CD4-positive, CD25-positive, alpha-beta regulatory T cell (primary cell): ENCODE measurements at regions not wholly inside any gene's neighbourhood (a gene's known extent, or its start where the extent isn't known, plus 50 kb on each side); places are given as distances from the start of the nearest gene placed in this dataset.

Experiments
- ATAC-seq, 2 donors: fragments of 150-1000 bp; cut with Tn5 transposase; one replicate each; pipeline ENCODE4 v1.10.0; 2021; ENCODE audit warnings: low read depth in 2 of 2, moderate number of reproducible peaks in 2 of 2, moderate library complexity in 1 of 2
- DNase-seq, 3 donors: peaks; one replicate each; pipeline versions ENCODE4 v3.0.0 to v3.0.0-alpha.2; 2012 to 2022; ENCODE audit warnings: mixed read lengths in 1 of 3
- H3K27ac ChIP-seq: one replicate; pipeline ENCODE4 v1.7.0; 2013; ENCODE audit warnings: mild to moderate bottlenecking, low read length; ENCODE audit not compliant: insufficient read depth, poor library complexity, severe bottlenecking
- H3K27me3 ChIP-seq: one replicate; pipeline ENCODE4 v1.7.0; 2013; ENCODE audit warnings: low read length; ENCODE audit not compliant: control insufficient read depth, insufficient read depth
- H3K36me3 ChIP-seq: one replicate; pipeline ENCODE4 v1.7.0; 2013; ENCODE audit warnings: mild to moderate bottlenecking, low read length, moderate library complexity; ENCODE audit not compliant: control insufficient read depth, insufficient read depth
- H3K4me1 ChIP-seq: 2 replicates; pipeline ENCODE4 v1.7.0; 2013; ENCODE audit warnings: mild to moderate bottlenecking, low read length; ENCODE audit not compliant: insufficient read depth, control insufficient read depth, poor library complexity, severe bottlenecking
- H3K4me3 ChIP-seq: one replicate; pipeline ENCODE4 v1.7.0; 2013; ENCODE audit warnings: low read depth, mild to moderate bottlenecking, low read length, moderate library complexity
- H3K9me3 ChIP-seq, 2 experiments: 1 replicate in 1 of 2; 2 replicates in 1 of 2; pipeline ENCODE4 v1.7.0; 2013; ENCODE audit warnings: low read length in 2 of 2, mild to moderate bottlenecking in 1 of 2, moderate library complexity in 1 of 2; ENCODE audit not compliant: control insufficient read depth in 2 of 2
- H3K27ac Mint-ChIP-seq, 3 donors: one replicate each; pipeline ENCODE4 v1.8.0; 2020 to 2022; ENCODE audit warnings: mild to moderate bottlenecking in 3 of 3, mixed read lengths in 3 of 3, moderate library complexity in 2 of 3
- H3K27me3 Mint-ChIP-seq: one replicate; pipeline ENCODE4 v1.8.0; 2022; ENCODE audit warnings: mild to moderate bottlenecking, mixed read lengths
- H3K36me3 Mint-ChIP-seq: one replicate; pipeline ENCODE4 v1.8.0; 2020; ENCODE audit warnings: mixed read lengths
- H3K4me1 Mint-ChIP-seq, 4 donors: one replicate each; pipeline ENCODE4 v1.8.0; 2020 to 2022; ENCODE audit warnings: mixed read lengths in 4 of 4, mild to moderate bottlenecking in 1 of 4
- H3K4me3 Mint-ChIP-seq, 4 donors: one replicate each; pipeline ENCODE4 v1.8.0; 2020 to 2022; ENCODE audit warnings: mild to moderate bottlenecking in 4 of 4, mixed read lengths in 4 of 4, moderate library complexity in 3 of 4
- H3K9me3 Mint-ChIP-seq, 7 donors: one replicate each; pipeline ENCODE4 v1.8.0; 2020 to 2022; ENCODE audit warnings: mixed read lengths in 7 of 7, mild to moderate bottlenecking in 3 of 7, moderate library complexity in 2 of 7

- Mint-ChIP-seq H3K36me3 (no peaks in the 10 kb centered on the region), H3K27me3 (no peaks in the 10 kb centered on the region)
- H3K27me3 ChIP-seq: no peaks in the 10 kb centered on the region
Measured at GRCh38 chr3:144553301-144553700, 581.7 kb downstream of the DIPK2A start.

GRCh38 chr3:144554889-144555288 is 583.3 kb downstream of the DIPK2A start:
- Mint-ChIP-seq H3K27ac (no peak overlapping the region), H3K36me3 (no peaks in the 10 kb centered on the region), H3K9me3 (no peaks in the 10 kb centered on the region), H3K27me3 (no peaks in the 10 kb centered on the region), H3K4me1 (no peaks in the 10 kb centered on the region), H3K4me3 (no peak overlapping the region)
- no peak for ATAC-seq
- Histone ChIP-seq H3K27me3 (no peaks in the 10 kb centered on the region), H3K27ac (no peak overlapping the region), H3K4me1 (no peaks in the 10 kb centered on the region), H3K36me3 (no peaks in the 10 kb centered on the region), H3K4me3 (no peak overlapping the region), H3K9me3 (no peaks in the 10 kb centered on the region)
- no peak for DNase-seq

More at GRCh38 chr3:144553301-144553700, 581.7 kb downstream of the DIPK2A start:
- Histone ChIP-seq H3K36me3 (no peaks in the 10 kb centered on the region), H3K4me3 (no peak overlapping the region), H3K9me3 (no peaks in the 10 kb centered on the region), H3K27ac (no peak overlapping the region), H3K4me1 (no peaks in the 10 kb centered on the region)
- Mint-ChIP-seq H3K27ac (no peak overlapping the region), H3K9me3 (no peaks in the 10 kb centered on the region), H3K4me3 (no peak overlapping the region), H3K4me1 (no peaks in the 10 kb centered on the region)
- ATAC-seq: no peak
- DNase-seq: no peak

- no peaks in the 10 kb centered on the region for H3K36me3 ChIP-seq
- no peaks in the 10 kb centered on the region for H3K4me1 Mint-ChIP-seq
- no peaks in the 10 kb centered on the region for H3K27me3 Mint-ChIP-seq
- H3K4me3 Mint-ChIP-seq: no peak overlapping the region
- H3K27ac Mint-ChIP-seq: no peak overlapping the region
- no peak overlapping the region for H3K27ac ChIP-seq
- H3K9me3 ChIP-seq: no peaks in the 10 kb centered on the region
- H3K36me3 Mint-ChIP-seq: no peaks in the 10 kb centered on the region
- ATAC-seq (no peak), DNase-seq (no peak)
- no peak overlapping the region for H3K4me3 ChIP-seq
- H3K27me3 ChIP-seq: no peaks in the 10 kb centered on the region
- H3K9me3 Mint-ChIP-seq: peaks cover 0 to 2% (median 0%) of the 10 kb centered on the region in 7 donors
- H3K4me1 ChIP-seq: no peaks in the 10 kb centered on the region
Measured at GRCh38 chr3:144556392-144556791, 584.8 kb downstream of the DIPK2A start.

- no peaks in the 10 kb centered on the region for H3K27me3 Mint-ChIP-seq
- H3K27me3 ChIP-seq: no peaks in the 10 kb centered on the region
- no peak overlapping the region for H3K4me3 ChIP-seq
- no peaks in the 10 kb centered on the region for H3K9me3 ChIP-seq
- H3K36me3 Mint-ChIP-seq: no peaks in the 10 kb centered on the region
- DNase-seq (no peak), ATAC-seq (no peak)
- no peak overlapping the region for H3K27ac ChIP-seq
- H3K36me3 ChIP-seq: no peaks in the 10 kb centered on the region
- H3K4me3 Mint-ChIP-seq: no peak overlapping the region
- H3K4me1 Mint-ChIP-seq: no peaks in the 10 kb centered on the region
- no peak overlapping the region for H3K27ac Mint-ChIP-seq
- H3K4me1 ChIP-seq: no peaks in the 10 kb centered on the region
- H3K9me3 Mint-ChIP-seq: peaks cover 0 to 3% (median 0%) of the 10 kb centered on the region in 7 donors
Measured at GRCh38 chr3:144557515-144557914, 585.9 kb downstream of the DIPK2A start.

- Mint-ChIP-seq H3K4me3 (no peak overlapping the region), H3K36me3 (no peaks in the 10 kb centered on the region), H3K27me3 (no peaks in the 10 kb centered on the region), H3K9me3 (peaks cover 0 to 4% (median 1%) of the 10 kb centered on the region in 7 donors), H3K4me1 (no peaks in the 10 kb centered on the region), H3K27ac (no peak overlapping the region)
- Histone ChIP-seq H3K4me1 (no peaks in the 10 kb centered on the region), H3K27ac (no peak overlapping the region), H3K36me3 (no peaks in the 10 kb centered on the region), H3K27me3 (no peaks in the 10 kb centered on the region), H3K9me3 (no peaks in the 10 kb centered on the region), H3K4me3 (no peak overlapping the region)
- no peak for DNase-seq
- no peak for ATAC-seq
Measured at GRCh38 chr3:144564011-144564410, 592.4 kb downstream of the DIPK2A start.

GRCh38 chr3:144566320-144566719 is 594.7 kb downstream of the DIPK2A start:
- no peaks in the 10 kb centered on the region for H3K9me3 ChIP-seq
- H3K36me3 Mint-ChIP-seq: no peaks in the 10 kb centered on the region
- no peaks in the 10 kb centered on the region for H3K4me1 ChIP-seq
- no peak for ATAC-seq
- H3K27me3 ChIP-seq: no peaks in the 10 kb centered on the region
- H3K4me3 ChIP-seq: no peak overlapping the region
- H3K36me3 ChIP-seq: no peaks in the 10 kb centered on the region
- H3K9me3 Mint-ChIP-seq: peaks cover 0 to 3% (median 1%) of the 10 kb centered on the region in 7 donors
- no peak overlapping the region for H3K4me3 Mint-ChIP-seq
- no peak for DNase-seq
- H3K27ac Mint-ChIP-seq: no peak overlapping the region
- no peak overlapping the region for H3K27ac ChIP-seq
- no peaks in the 10 kb centered on the region for H3K4me1 Mint-ChIP-seq
- H3K27me3 Mint-ChIP-seq: no peaks in the 10 kb centered on the region

GRCh38 chr3:144569651-144570050 is 598.0 kb downstream of the DIPK2A start:
- H3K9me3 Mint-ChIP-seq: peaks cover 0 to 3% (median 0%) of the 10 kb centered on the region in 7 donors
- no peak for ATAC-seq
- no peak overlapping the region for H3K27ac Mint-ChIP-seq
- H3K4me1 ChIP-seq: no peaks in the 10 kb centered on the region
- no peaks in the 10 kb centered on the region for H3K36me3 Mint-ChIP-seq
- H3K27me3 ChIP-seq: no peaks in the 10 kb centered on the region
- no peak overlapping the region for H3K4me3 ChIP-seq
- no peaks in the 10 kb centered on the region for H3K4me1 Mint-ChIP-seq
- no peaks in the 10 kb centered on the region for H3K27me3 Mint-ChIP-seq
- H3K9me3 ChIP-seq: no peaks in the 10 kb centered on the region
- no peak for DNase-seq
- H3K4me3 Mint-ChIP-seq: no peak overlapping the region
- H3K36me3 ChIP-seq: no peaks in the 10 kb centered on the region
- H3K27ac ChIP-seq: no peak overlapping the region

GRCh38 chr3:144583871-144584270 is 612.2 kb downstream of the DIPK2A start:
- no peaks in the 10 kb centered on the region for H3K36me3 Mint-ChIP-seq
- peaks cover 0 to 8% (median 1%) of the 10 kb centered on the region in 7 donors for H3K9me3 Mint-ChIP-seq
- Histone ChIP-seq H3K4me3 (no peak overlapping the region), H3K27me3 (no peaks in the 10 kb centered on the region), H3K36me3 (no peaks in the 10 kb centered on the region), H3K9me3 (no peaks in the 10 kb centered on the region), H3K27ac (no peak overlapping the region), H3K4me1 (no peaks in the 10 kb centered on the region)
- no peak overlapping the region for H3K4me3 Mint-ChIP-seq
- no peaks in the 10 kb centered on the region for H3K4me1 Mint-ChIP-seq
- H3K27me3 Mint-ChIP-seq: no peaks in the 10 kb centered on the region
- no peak for ATAC-seq
- no peak overlapping the region for H3K27ac Mint-ChIP-seq
- DNase-seq: no peak
